ENCODE measurements at regions not wholly inside any gene's neighbourhood (a gene's known extent, or its start where the extent isn't known, plus 50 kb on each side); places are given as distances from the start of the nearest gene placed in this dataset.
"Not testable (repeated sequence)": the region's sequence is repeated elsewhere in the genome, so short reads cannot be mapped to it uniquely, and the experiment has no call there.

DNA sequence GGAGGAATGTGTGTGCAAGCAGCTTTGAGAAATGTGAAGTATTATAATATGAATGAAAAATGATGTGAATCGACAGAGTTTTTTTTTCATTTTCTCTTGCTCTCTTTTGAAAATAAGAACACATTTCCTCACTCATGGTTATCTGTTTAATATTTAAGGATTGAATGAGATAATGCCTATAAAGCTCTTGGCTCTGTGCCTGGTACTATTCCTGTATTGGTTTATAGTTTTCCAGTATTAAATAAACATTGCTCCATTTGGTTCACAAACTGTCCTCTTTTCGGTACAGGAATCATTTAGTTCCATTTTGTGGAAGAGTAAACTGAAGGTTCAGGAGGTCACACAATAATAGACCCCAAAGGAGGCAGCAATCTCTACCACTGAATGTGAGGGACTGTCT, 1185.5 kb upstream of the WWC1 start:
- intact Hi-C loops (cut with DNase I), result no loop called here
- H3K4me1 ChIP-seq (replicated peaks in 1 of 2), result no peaks in the 10 kb centered on the region
- WGBS, 4 donors, result 63 to 85% (median 73%) methylated on average over 2 of the region's 2 CpGs
- TF ChIP-seq, protein P1, sequence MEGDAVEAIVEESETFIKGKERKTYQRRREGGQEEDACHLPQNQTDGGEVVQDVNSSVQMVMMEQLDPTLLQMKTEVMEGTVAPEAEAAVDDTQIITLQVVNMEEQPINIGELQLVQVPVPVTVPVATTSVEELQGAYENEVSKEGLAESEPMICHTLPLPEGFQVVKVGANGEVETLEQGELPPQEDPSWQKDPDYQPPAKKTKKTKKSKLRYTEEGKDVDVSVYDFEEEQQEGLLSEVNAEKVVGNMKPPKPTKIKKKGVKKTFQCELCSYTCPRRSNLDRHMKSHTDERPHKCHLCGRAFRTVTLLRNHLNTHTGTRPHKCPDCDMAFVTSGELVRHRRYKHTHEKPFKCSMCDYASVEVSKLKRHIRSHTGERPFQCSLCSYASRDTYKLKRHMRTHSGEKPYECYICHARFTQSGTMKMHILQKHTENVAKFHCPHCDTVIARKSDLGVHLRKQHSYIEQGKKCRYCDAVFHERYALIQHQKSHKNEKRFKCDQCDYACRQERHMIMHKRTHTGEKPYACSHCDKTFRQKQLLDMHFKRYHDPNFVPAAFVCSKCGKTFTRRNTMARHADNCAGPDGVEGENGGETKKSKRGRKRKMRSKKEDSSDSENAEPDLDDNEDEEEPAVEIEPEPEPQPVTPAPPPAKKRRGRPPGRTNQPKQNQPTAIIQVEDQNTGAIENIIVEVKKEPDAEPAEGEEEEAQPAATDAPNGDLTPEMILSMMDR (IDR thresholded peaks at IDR 0.05), result no peak
- TF ChIP-seq POLR2A (IDR thresholded peaks at IDR 0.05), result no peak
- H3K36me3 ChIP-seq (replicated peaks in 1 of 2), result no peaks in the 10 kb centered on the region
- no peaks in the 10 kb centered on the region for H3K9me3 ChIP-seq (replicated peaks in 1 of 3)
- no peak for DNase-seq
- H3K27me3 ChIP-seq, result no peaks in the 10 kb centered on the region
- no peak overlapping the region for H3K4me3 ChIP-seq
- no peak overlapping the region for H3K27ac ChIP-seq

DNA sequence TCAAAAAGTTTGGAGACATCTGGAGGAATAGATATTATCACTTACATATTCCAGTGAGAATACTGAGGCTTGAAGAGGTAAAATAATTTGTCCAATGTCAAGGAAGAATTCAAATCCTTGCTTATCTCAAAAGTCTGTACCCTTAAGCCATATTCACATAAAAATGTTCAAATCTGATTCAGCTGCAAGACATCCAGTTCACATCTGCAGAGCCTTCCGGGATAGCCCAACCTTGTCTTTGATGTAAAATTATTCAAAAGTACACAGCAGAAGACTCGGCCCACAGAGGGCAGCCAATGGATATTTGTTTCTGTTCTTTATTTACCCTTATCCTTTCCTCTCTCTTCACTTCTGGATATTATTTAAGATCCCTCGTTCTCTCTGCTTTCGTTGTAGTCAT, 1183.8 kb upstream of the WWC1 start:
- TF ChIP-seq, protein P1 (IDR thresholded peaks at IDR 0.05), result no peak
- no peak for TF ChIP-seq POLR2A (IDR thresholded peaks at IDR 0.05)
- H3K27ac ChIP-seq, result no peak overlapping the region
- intact Hi-C loops (cut with DNase I), result no loop called here
- H3K4me1 ChIP-seq (replicated peaks in 1 of 2), result no peaks in the 10 kb centered on the region
- H3K36me3 ChIP-seq (replicated peaks in 1 of 2), result no peaks in the 10 kb centered on the region
- no peak for DNase-seq
- H3K27me3 ChIP-seq, result no peaks in the 10 kb centered on the region
- H3K9me3 ChIP-seq (replicated peaks in 1 of 3), result no peaks in the 10 kb centered on the region
- H3K4me3 ChIP-seq, result no peak overlapping the region
- 65 to 85% (median 77%) methylated on average over 4 of the region's 4 CpGs for WGBS, 4 donors

DNA sequence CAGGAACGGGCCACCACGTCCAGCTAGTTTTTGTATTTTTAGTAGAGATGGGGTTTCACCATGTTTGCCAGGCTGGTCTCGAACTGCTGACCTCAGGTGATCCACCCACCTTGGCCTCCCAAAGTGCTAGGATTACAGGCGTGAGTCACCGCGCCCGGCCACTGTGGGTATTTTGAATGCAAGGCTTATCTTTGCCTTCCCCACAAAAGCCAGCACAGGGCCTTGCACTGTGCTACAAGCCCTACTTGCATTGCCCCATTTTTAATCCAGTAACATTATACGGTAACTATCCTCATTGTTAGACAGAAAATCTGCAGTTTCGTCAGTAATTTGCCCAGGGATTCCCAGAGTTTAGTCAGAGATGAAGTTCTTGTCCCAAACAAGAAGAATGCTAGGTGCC, 1183.2 kb upstream of the WWC1 start:
- intact Hi-C loops (cut with DNase I); H3K36me3 ChIP-seq (replicated peaks in 1 of 2); H3K4me1 ChIP-seq (replicated peaks in 1 of 2); H3K9me3 ChIP-seq (replicated peaks in 1 of 3); DNase-seq; H3K27me3 ChIP-seq; H3K27ac ChIP-seq; H3K4me3 ChIP-seq: not testable (repeated sequence)
- WGBS, 4 donors, result 84 to 94% (median 86%) methylated on average over 9 of the region's 9 CpGs

DNA sequence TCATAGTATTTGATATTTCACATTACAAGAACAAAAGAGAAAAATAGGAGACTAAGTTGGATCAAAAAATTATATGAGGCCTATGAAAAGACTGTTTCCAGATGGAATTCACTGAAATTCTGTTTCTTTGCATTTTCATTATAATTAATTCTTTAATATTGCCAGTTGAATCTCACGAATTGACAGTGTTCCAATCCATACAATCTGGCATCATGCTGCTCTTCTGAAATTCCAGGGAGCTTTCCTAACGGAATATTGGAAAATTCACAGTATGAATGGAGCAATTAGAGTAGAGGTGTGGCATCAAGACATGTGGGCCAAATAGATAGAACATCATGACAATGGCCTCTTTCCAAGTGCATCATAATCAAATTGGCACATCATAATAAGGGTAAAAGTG, 1178.9 kb upstream of the WWC1 start:
- H3K9me3 ChIP-seq (replicated peaks in 1 of 3), result no peaks in the 10 kb centered on the region
- no peak overlapping the region for H3K4me3 ChIP-seq
- H3K36me3 ChIP-seq (replicated peaks in 1 of 2), result no peaks in the 10 kb centered on the region
- TF ChIP-seq, protein P1 (IDR thresholded peaks at IDR 0.05), result no peak
- no peak for TF ChIP-seq POLR2A (IDR thresholded peaks at IDR 0.05)
- H3K27me3 ChIP-seq, result no peaks in the 10 kb centered on the region
- intact Hi-C loops (cut with DNase I), result no loop called here
- 59 to 63% (median 62%) methylated on average over 2 of the region's 2 CpGs for WGBS, 4 donors
- no peaks in the 10 kb centered on the region for H3K4me1 ChIP-seq (replicated peaks in 1 of 2)
- H3K27ac ChIP-seq, result no peak overlapping the region
- no peak for DNase-seq

DNA sequence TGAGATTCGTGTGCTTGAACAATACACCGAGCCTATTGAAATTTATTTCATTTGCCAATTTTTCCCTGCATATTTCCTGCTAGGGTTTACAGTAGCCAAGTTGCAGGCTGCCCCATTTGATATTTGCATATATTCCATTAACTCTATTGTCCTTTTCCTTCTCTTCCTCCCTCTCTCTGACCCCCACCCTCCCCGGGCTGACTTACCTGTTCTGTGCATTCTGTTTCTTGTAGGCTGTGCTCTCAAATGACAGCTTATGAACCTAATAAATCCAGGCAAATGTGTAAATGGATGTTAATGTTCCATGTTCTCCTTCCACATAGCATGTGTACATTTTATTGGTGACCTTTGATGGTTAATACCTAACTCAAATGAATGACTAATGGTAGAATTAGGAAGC, 1169.2 kb upstream of the WWC1 start:
- Histone ChIP-seq H3K27ac (no peak overlapping the region), H3K9me3 (replicated peaks in 1 of 3) (no peaks in the 10 kb centered on the region), H3K4me3 (no peak overlapping the region), H3K4me1 (replicated peaks in 1 of 2) (no peaks in the 10 kb centered on the region), H3K27me3 (no peaks in the 10 kb centered on the region), H3K36me3 (replicated peaks in 1 of 2) (no peaks in the 10 kb centered on the region)
- 79 to 90% (median 88%) methylated on average over 3 of the region's 3 CpGs for WGBS, 4 donors
- intact Hi-C loops (cut with DNase I), result no loop called here
- no peak for TF ChIP-seq POLR2A (IDR thresholded peaks at IDR 0.05)
- TF ChIP-seq, protein P1 (IDR thresholded peaks at IDR 0.05), result no peak
- DNase-seq, result no peak
